CD4-positive, CD25-positive, alpha-beta regulatory T cell (primary cell): ENCODE measurements at regions not wholly inside any gene's neighbourhood (a gene's known extent, or its start where the extent isn't known, plus 50 kb on each side); places are given as distances from the start of the nearest gene placed in this dataset.

ENCODE experiments used
- ATAC-seq, 2 donors: fragments of 150-1000 bp; cut with Tn5 transposase; one replicate each; pipeline ENCODE4 v1.10.0; 2021; ENCODE audit warnings: low read depth in 2 of 2, moderate number of reproducible peaks in 2 of 2, moderate library complexity in 1 of 2
- DNase-seq, 3 donors: peaks; one replicate each; pipeline versions ENCODE4 v3.0.0 to v3.0.0-alpha.2; 2012 to 2022; ENCODE audit warnings: mixed read lengths in 1 of 3
- H3K27ac ChIP-seq: one replicate; pipeline ENCODE4 v1.7.0; 2013; ENCODE audit warnings: mild to moderate bottlenecking, low read length; ENCODE audit not compliant: insufficient read depth, poor library complexity, severe bottlenecking
- H3K27me3 ChIP-seq: one replicate; pipeline ENCODE4 v1.7.0; 2013; ENCODE audit warnings: low read length; ENCODE audit not compliant: control insufficient read depth, insufficient read depth
- H3K36me3 ChIP-seq: one replicate; pipeline ENCODE4 v1.7.0; 2013; ENCODE audit warnings: mild to moderate bottlenecking, low read length, moderate library complexity; ENCODE audit not compliant: control insufficient read depth, insufficient read depth
- H3K4me1 ChIP-seq: 2 replicates; pipeline ENCODE4 v1.7.0; 2013; ENCODE audit warnings: mild to moderate bottlenecking, low read length; ENCODE audit not compliant: insufficient read depth, control insufficient read depth, poor library complexity, severe bottlenecking
- H3K4me3 ChIP-seq: one replicate; pipeline ENCODE4 v1.7.0; 2013; ENCODE audit warnings: low read depth, mild to moderate bottlenecking, low read length, moderate library complexity
- H3K9me3 ChIP-seq, 2 experiments: 1 replicate in 1 of 2; 2 replicates in 1 of 2; pipeline ENCODE4 v1.7.0; 2013; ENCODE audit warnings: low read length in 2 of 2, mild to moderate bottlenecking in 1 of 2, moderate library complexity in 1 of 2; ENCODE audit not compliant: control insufficient read depth in 2 of 2
- H3K27ac Mint-ChIP-seq, 3 donors: one replicate each; pipeline ENCODE4 v1.8.0; 2020 to 2022; ENCODE audit warnings: mild to moderate bottlenecking in 3 of 3, mixed read lengths in 3 of 3, moderate library complexity in 2 of 3
- H3K27me3 Mint-ChIP-seq: one replicate; pipeline ENCODE4 v1.8.0; 2022; ENCODE audit warnings: mild to moderate bottlenecking, mixed read lengths
- H3K36me3 Mint-ChIP-seq: one replicate; pipeline ENCODE4 v1.8.0; 2020; ENCODE audit warnings: mixed read lengths
- H3K4me1 Mint-ChIP-seq, 4 donors: one replicate each; pipeline ENCODE4 v1.8.0; 2020 to 2022; ENCODE audit warnings: mixed read lengths in 4 of 4, mild to moderate bottlenecking in 1 of 4
- H3K4me3 Mint-ChIP-seq, 4 donors: one replicate each; pipeline ENCODE4 v1.8.0; 2020 to 2022; ENCODE audit warnings: mild to moderate bottlenecking in 4 of 4, mixed read lengths in 4 of 4, moderate library complexity in 3 of 4
- H3K9me3 Mint-ChIP-seq, 7 donors: one replicate each; pipeline ENCODE4 v1.8.0; 2020 to 2022; ENCODE audit warnings: mixed read lengths in 7 of 7, mild to moderate bottlenecking in 3 of 7, moderate library complexity in 2 of 7

DNA sequence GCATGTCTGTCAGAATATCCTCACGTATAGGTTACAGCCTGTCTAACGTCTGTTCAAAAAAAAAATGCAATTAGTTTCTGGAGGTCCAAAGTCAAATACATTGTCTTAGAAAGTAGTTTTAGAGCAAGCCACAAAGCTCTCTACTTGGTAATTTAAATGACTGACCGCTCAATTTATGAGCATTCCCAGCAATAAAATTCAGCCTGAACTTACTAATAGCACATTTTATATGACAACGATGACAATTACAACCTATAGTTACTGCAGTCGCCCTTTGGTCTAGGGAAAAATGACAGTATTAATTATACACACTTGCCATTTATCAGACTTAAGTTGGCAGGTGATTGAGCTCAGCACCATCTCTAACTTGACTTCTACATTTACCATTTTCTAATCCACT is 425.8 kb upstream of the STEAP1 start:
- Histone ChIP-seq H3K4me3 (no peak overlapping the region), H3K9me3 (no peaks in the 10 kb centered on the region), H3K4me1 (no peaks in the 10 kb centered on the region), H3K27ac (no peak overlapping the region), H3K36me3 (no peaks in the 10 kb centered on the region), H3K27me3 (no peaks in the 10 kb centered on the region)
- H3K27ac Mint-ChIP-seq: no peak overlapping the region
- no peaks in the 10 kb centered on the region for H3K27me3 Mint-ChIP-seq
- no peak overlapping the region for H3K4me3 Mint-ChIP-seq
- no peaks in the 10 kb centered on the region for H3K4me1 Mint-ChIP-seq
- no peak for DNase-seq
- no peaks in the 10 kb centered on the region for H3K36me3 Mint-ChIP-seq
- H3K9me3 Mint-ChIP-seq: peaks cover 0 to 8% (median 0%) of the 10 kb centered on the region in 7 donors
- no peak for ATAC-seq

DNA sequence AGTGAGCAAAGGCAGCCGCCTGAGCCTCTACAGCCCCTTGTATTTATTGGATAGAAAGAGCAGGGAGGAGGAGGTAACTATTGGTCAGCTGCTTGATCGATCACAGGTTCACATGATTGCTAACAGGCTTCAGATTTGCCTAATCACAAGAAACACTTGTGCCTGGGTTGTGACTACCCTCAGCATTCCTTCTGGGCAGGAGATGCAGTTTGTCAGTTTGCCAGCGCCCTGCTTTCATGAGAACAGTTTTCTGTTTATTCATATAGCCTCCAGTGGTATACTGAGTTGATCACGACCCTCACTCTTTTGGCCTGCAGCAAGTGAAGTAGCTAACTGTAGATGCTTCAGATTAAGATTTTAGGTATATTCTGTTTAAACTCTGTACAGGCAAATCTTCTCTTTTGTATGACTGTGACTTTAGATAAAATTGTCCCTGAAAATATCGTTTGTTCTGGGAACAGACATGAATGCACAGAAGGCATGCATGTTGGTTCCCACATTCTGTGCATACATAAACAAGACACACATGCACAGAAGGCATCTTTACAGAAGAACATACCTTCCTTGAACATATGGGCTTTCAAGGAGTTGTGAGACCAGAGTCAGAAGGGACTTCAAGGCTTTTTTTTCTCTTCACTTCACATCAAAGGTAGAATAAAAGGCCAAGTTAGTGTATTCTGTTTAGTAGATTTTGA is 422.4 kb upstream of the STEAP1 start:
- no peak for ATAC-seq
- Mint-ChIP-seq H3K4me3 (no peak overlapping the region), H3K9me3 (peaks cover 0 to 8% (median 2%) of the 10 kb centered on the region in 7 donors), H3K4me1 (no peaks in the 10 kb centered on the region), H3K36me3 (no peaks in the 10 kb centered on the region), H3K27me3 (no peaks in the 10 kb centered on the region), H3K27ac (no peak overlapping the region)
- Histone ChIP-seq H3K4me3 (no peak overlapping the region), H3K27ac (no peak overlapping the region), H3K36me3 (no peaks in the 10 kb centered on the region), H3K9me3 (no peaks in the 10 kb centered on the region), H3K4me1 (no peaks in the 10 kb centered on the region), H3K27me3 (no peaks in the 10 kb centered on the region)
- DNase-seq: no peak

DNA sequence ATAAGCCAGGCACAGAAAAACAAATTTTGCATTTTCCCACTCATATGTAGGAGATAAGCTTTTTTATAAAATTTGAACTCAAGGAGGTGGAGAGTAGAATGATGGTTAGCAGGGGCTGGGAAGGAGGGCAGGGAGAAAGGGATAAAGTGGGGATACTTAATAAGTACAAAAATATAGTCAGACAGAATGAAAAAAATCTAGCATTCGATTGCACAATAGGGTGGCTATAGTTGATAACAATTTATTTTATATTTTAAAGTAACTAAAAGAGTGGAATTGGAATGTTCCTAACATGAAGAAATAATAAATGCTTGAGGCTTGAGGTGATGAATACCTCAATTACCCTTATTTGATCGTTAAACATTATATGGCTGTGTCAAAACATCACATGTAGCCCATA is 415.7 kb upstream of the STEAP1 start:
- H3K27ac ChIP-seq: no peak overlapping the region
- Mint-ChIP-seq H3K4me3 (no peak overlapping the region), H3K27ac (no peak overlapping the region), H3K9me3 (peaks cover 0 to 11% (median 1%) of the 10 kb centered on the region in 7 donors), H3K4me1 (no peaks in the 10 kb centered on the region), H3K36me3 (no peaks in the 10 kb centered on the region), H3K27me3 (no peaks in the 10 kb centered on the region)
- no peaks in the 10 kb centered on the region for H3K27me3 ChIP-seq
- no peaks in the 10 kb centered on the region for H3K4me1 ChIP-seq
- no peaks in the 10 kb centered on the region for H3K9me3 ChIP-seq
- DNase-seq (no peak), ATAC-seq (no peak)
- H3K36me3 ChIP-seq: no peaks in the 10 kb centered on the region
- H3K4me3 ChIP-seq: no peak overlapping the region

DNA sequence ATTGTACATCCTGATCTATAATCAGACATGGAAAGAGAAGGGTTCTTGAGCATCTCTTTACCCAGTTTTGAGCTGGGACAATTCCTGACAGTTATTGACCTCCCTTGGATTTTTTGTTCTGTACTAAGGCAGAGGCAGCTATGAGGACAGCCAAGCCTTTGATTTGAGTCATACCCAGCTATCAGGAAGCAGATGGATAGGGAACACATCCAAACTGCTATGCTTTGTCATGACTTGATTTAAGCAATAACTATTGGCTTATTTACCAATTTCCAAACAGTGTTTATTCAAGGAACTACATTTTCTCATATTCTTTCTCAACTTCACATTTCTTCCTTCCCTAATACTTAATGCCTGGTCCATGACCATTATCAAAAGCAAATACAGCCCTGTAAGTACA is 396.4 kb upstream of the STEAP1 start:
- no peak overlapping the region for H3K4me3 Mint-ChIP-seq

DNA sequence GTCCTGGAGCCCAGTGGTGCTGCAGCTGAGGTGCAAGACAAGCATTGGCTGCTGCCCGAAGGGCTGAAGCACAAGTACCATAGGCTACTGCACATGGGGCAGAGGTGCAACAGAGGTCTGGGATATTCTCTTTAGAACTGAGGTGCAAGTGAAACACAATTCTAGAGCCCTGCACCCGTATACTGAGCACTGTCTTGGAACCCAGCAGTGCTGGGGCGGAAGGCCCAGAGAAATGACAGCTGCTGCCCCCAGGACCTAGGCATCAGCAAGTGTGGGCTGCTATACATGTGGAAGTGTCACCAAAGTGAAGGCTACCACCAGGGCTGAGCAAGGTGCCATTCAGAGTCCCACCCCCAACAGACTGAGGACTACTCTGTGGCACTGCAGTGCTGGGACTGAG is 393.6 kb upstream of the STEAP1 start:
- DNase-seq: no peak
- ATAC-seq: peak in 1 of 2 donors; percentile 16
- H3K4me3 ChIP-seq: no peak overlapping the region
- no peaks in the 10 kb centered on the region for H3K36me3 ChIP-seq
- H3K9me3 ChIP-seq: no peaks in the 10 kb centered on the region
- Mint-ChIP-seq H3K4me3 (no peak overlapping the region), H3K36me3 (no peaks in the 10 kb centered on the region), H3K4me1 (no peaks in the 10 kb centered on the region), H3K27me3 (no peaks in the 10 kb centered on the region), H3K27ac (no peak overlapping the region), H3K9me3 (peaks cover 0 to 10% (median 5%) of the 10 kb centered on the region in 7 donors)
- no peaks in the 10 kb centered on the region for H3K4me1 ChIP-seq
- H3K27me3 ChIP-seq: no peaks in the 10 kb centered on the region
- H3K27ac ChIP-seq: no peak overlapping the region

More for the DNA sequence above, 396.4 kb upstream of the STEAP1 start:
- no peak overlapping the region for H3K4me3 ChIP-seq
- no peak for DNase-seq
- ATAC-seq: no peak
- no peak overlapping the region for H3K27ac ChIP-seq
- no peaks in the 10 kb centered on the region for H3K4me1 ChIP-seq
- H3K4me1 Mint-ChIP-seq: no peaks in the 10 kb centered on the region
- no peak overlapping the region for H3K27ac Mint-ChIP-seq
- H3K9me3 ChIP-seq: no peaks in the 10 kb centered on the region
- no peaks in the 10 kb centered on the region for H3K36me3 ChIP-seq
- peaks cover 0 to 7% (median 5%) of the 10 kb centered on the region in 7 donors for H3K9me3 Mint-ChIP-seq
- no peaks in the 10 kb centered on the region for H3K27me3 ChIP-seq
- H3K36me3 Mint-ChIP-seq: no peaks in the 10 kb centered on the region
- no peaks in the 10 kb centered on the region for H3K27me3 Mint-ChIP-seq

DNA sequence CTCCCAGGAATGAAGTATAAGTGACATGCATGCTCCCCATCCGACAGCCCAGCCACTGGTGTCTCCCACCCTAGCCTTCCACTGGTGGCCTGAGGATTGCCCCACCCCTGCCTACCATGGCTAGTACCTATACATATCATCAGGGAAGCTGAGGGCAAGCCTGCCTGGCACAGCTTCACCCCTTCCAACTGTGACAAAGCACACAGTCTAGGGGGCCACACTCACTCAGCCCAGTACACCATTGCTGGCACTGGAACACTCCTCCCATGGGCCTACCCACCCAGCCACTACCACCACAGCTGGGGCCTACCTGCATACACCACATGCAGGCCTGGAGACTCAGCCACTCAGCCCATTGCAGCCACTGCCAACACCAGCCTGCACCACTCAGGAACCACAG is 393.1 kb upstream of the STEAP1 start:
- Histone ChIP-seq H3K4me1 (no peaks in the 10 kb centered on the region), H3K4me3 (no peak overlapping the region), H3K27me3 (no peaks in the 10 kb centered on the region), H3K27ac (no peak overlapping the region), H3K9me3 (no peaks in the 10 kb centered on the region), H3K36me3 (no peaks in the 10 kb centered on the region)
- Mint-ChIP-seq H3K9me3 (peaks cover 0 to 10% (median 5%) of the 10 kb centered on the region in 7 donors), H3K36me3 (no peaks in the 10 kb centered on the region), H3K4me3 (no peak overlapping the region), H3K4me1 (no peaks in the 10 kb centered on the region), H3K27ac (no peak overlapping the region), H3K27me3 (no peaks in the 10 kb centered on the region)
- DNase-seq (no peak), ATAC-seq (peak in 1 of 2 donors; percentile 12)

DNA sequence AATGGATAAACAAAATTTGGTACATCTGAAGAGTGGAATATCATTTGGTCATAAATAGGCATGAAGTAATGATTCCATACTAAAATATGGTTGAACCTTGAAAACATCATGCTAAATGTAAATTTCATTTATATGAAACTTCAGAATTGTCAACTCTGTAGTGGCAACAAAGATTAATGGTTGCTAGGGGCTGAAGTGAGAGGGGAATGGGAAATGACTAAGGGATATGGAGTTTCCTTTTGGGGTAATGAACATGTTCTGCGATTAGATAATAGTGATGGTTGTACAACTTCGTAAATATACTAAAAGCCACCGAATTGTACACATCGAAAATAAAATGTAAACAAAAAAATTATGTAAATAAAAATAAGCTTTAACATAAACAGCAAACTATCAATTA is 384.1 kb upstream of the STEAP1 start:
- Histone ChIP-seq H3K27ac (no peak overlapping the region), H3K4me3 (no peak overlapping the region), H3K27me3 (no peaks in the 10 kb centered on the region), H3K9me3 (no peaks in the 10 kb centered on the region), H3K4me1 (no peaks in the 10 kb centered on the region), H3K36me3 (no peaks in the 10 kb centered on the region)
- Mint-ChIP-seq H3K4me1 (no peaks in the 10 kb centered on the region), H3K27me3 (no peaks in the 10 kb centered on the region), H3K27ac (no peak overlapping the region), H3K9me3 (peaks cover 0 to 8% (median 3%) of the 10 kb centered on the region in 7 donors), H3K4me3 (no peak overlapping the region), H3K36me3 (no peaks in the 10 kb centered on the region)
- ATAC-seq (no peak), DNase-seq (no peak)

DNA sequence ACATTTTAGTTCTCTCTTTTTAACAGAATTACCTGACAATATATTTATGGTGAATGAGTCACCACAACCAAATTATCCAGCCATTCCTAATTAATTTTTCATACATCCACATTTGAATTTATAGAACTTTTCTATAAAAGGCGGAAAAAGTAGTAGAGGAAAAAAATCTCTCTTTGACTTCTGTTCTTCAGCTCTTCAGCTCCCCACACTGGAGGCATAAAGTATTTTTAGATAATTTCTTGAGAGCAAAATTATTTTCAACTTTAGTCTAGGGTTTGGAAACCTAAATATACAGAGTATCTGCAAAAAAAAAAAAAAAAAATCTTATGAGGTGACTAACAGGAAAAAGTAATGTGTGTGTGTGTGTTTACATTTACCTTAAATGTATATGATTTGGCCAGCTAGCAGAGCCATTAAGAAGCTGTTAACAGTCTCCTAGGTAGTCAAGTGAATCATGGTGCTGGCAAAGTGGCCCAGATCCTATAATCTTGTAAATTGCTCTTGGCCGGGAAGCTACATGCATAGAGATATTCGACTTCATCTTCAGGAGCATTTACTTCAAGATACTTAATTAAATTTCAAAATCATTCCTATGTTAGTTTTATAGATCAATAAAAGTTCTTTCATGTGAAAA is 383.1 kb upstream of the STEAP1 start:
- no peaks in the 10 kb centered on the region for H3K36me3 ChIP-seq
- H3K27me3 ChIP-seq: no peaks in the 10 kb centered on the region
- no peaks in the 10 kb centered on the region for H3K9me3 ChIP-seq
- DNase-seq (no peak), ATAC-seq (no peak)
- H3K27ac ChIP-seq: no peak overlapping the region
- H3K27ac Mint-ChIP-seq: no peak overlapping the region
- no peaks in the 10 kb centered on the region for H3K27me3 Mint-ChIP-seq
- H3K4me1 Mint-ChIP-seq: no peaks in the 10 kb centered on the region
- no peak overlapping the region for H3K4me3 ChIP-seq
- no peaks in the 10 kb centered on the region for H3K4me1 ChIP-seq
- H3K4me3 Mint-ChIP-seq: no peak overlapping the region
- H3K36me3 Mint-ChIP-seq: no peaks in the 10 kb centered on the region
- H3K9me3 Mint-ChIP-seq: peaks cover 0 to 8% (median 3%) of the 10 kb centered on the region in 7 donors
